Activated T-cell treated with anti-CD3 and anti-CD28 coated beads, Interleukin-2, amount 50 U/mL, for 72 hours (primary cell): ENCODE measurements at regions not wholly inside any gene's neighbourhood (a gene's known extent, or its start where the extent isn't known, plus 50 kb on each side); places are given as distances from the start of the nearest gene placed in this dataset.

Experiments
- ATAC-seq, 2 donors: fragments of 150-1000 bp; cut with Tn5 transposase; replicated peaks in 1 of 2; 2 replicates each; pipeline ENCODE4 v1.10.0; 2021; ENCODE audit warnings: moderate library complexity in 2 of 2, mild to moderate bottlenecking in 1 of 2
- DNase-seq, 2 donors: peaks; one replicate each; pipeline ENCODE4 v3.0.0; 2021 to 2022; ENCODE audit warnings: mixed read lengths in 1 of 2
- H3K27ac Mint-ChIP-seq: one replicate; pipeline ENCODE4 v1.8.0; 2022; ENCODE audit warnings: mild to moderate bottlenecking, moderate library complexity, mixed read lengths
- H3K27me3 Mint-ChIP-seq: one replicate; pipeline ENCODE4 v1.8.0; 2022; ENCODE audit warnings: low read depth, mixed read lengths
- H3K36me3 Mint-ChIP-seq, 2 donors: one replicate each; pipeline ENCODE4 v1.8.0; 2022; ENCODE audit warnings: mixed read lengths in 2 of 2, mild to moderate bottlenecking in 1 of 2; ENCODE audit not compliant: insufficient read depth in 2 of 2
- H3K4me1 Mint-ChIP-seq: one replicate; pipeline ENCODE4 v1.8.0; 2022; ENCODE audit warnings: low read depth, mixed read lengths
- H3K4me3 Mint-ChIP-seq, 2 donors: one replicate each; pipeline ENCODE4 v1.8.0; 2022; ENCODE audit warnings: mild to moderate bottlenecking in 2 of 2, mixed read lengths in 2 of 2, moderate library complexity in 2 of 2
- H3K9me3 Mint-ChIP-seq, 2 donors: one replicate each; pipeline ENCODE4 v1.8.0; 2022; ENCODE audit warnings: mixed read lengths in 2 of 2

GRCh38 chr2:122422384-122422991 lies 667.0 kb downstream of the TSN start:
- Mint-ChIP-seq H3K4me3 (no peak overlapping the region), H3K9me3 (peaks cover 0 to 1% of the 10 kb centered on the region in 2 donors), H3K36me3 (no peaks in the 10 kb centered on the region), H3K4me1 (no peaks in the 10 kb centered on the region), H3K27ac (no peak overlapping the region), H3K27me3 (no peaks in the 10 kb centered on the region)
- ATAC-seq (no peak), DNase-seq (no peak)

DNA sequence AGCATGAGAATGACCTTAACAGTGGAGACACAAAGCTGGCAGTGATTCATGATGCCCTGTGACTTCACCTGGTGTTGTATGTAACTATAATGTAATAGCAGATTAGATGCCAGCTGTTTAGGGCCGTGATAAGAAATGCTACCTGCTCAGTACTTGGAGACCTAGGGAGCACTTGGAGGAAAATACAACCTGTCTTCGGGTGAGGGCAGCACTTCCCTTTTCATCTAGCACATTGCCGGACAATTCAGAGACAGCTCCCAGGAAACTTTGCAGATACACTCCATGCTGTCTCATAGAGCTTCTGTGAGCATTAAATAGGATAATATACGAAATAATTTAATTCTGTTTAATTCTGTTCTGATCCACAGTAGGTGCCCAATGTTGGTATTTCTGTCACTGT lies 668.5 kb downstream of the TSN start:
- no peak overlapping the region for H3K4me3 Mint-ChIP-seq
- H3K27ac Mint-ChIP-seq, result no peak overlapping the region
- no peaks in the 10 kb centered on the region for H3K4me1 Mint-ChIP-seq
- peaks cover 0 to 1% of the 10 kb centered on the region in 2 donors for H3K9me3 Mint-ChIP-seq
- H3K27me3 Mint-ChIP-seq, result no peaks in the 10 kb centered on the region
- H3K36me3 Mint-ChIP-seq, result no peaks in the 10 kb centered on the region
- ATAC-seq (no peak), DNase-seq (no peak)

DNA sequence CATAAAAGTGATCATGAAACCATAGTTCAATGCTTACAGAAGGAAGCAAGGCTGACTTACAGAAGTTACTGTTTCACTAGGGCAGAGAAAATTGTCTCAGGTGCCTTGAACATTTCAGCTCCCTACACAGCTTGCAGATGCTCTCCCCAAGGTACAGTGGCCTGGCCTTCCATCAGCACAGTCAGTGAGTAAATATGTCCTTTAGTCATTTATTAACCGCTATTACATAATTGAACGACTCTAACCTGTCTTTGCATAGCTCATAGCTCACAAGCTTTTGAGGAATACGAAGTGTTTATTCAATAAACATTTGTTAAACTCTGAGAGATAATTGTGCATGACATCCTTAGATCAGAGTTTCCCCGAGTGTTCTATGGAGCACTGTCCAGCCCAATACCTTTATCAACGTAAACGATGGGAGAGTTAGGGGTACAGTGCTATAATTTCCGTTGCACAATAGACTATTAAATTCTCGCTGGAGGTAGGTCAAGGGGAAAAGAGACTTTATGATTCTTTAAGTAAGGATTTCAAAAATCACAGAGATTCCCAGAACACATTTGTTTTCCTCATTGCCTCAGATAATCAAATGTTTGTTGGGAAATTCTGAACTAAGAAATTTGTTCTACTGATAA lies 677.8 kb downstream of the TSN start:
- DNase-seq (no peak), ATAC-seq (no peak)
- Mint-ChIP-seq H3K27ac (no peak overlapping the region), H3K4me1 (no peaks in the 10 kb centered on the region), H3K27me3 (no peaks in the 10 kb centered on the region), H3K36me3 (no peaks in the 10 kb centered on the region), H3K4me3 (no peak overlapping the region), H3K9me3 (peaks cover 2 to 3% of the 10 kb centered on the region in 2 donors)

- DNase-seq (no peak), ATAC-seq (no peak)
- H3K4me1 Mint-ChIP-seq, result no peaks in the 10 kb centered on the region
- H3K27me3 Mint-ChIP-seq, result no peaks in the 10 kb centered on the region
- no peaks in the 10 kb centered on the region for H3K9me3 Mint-ChIP-seq
- H3K27ac Mint-ChIP-seq, result no peak overlapping the region
- no peaks in the 10 kb centered on the region for H3K36me3 Mint-ChIP-seq
- no peak overlapping the region for H3K4me3 Mint-ChIP-seq
These were observed 689.6 kb downstream of the TSN start for GRCh38 chr2:122445003-122445402.

DNA sequence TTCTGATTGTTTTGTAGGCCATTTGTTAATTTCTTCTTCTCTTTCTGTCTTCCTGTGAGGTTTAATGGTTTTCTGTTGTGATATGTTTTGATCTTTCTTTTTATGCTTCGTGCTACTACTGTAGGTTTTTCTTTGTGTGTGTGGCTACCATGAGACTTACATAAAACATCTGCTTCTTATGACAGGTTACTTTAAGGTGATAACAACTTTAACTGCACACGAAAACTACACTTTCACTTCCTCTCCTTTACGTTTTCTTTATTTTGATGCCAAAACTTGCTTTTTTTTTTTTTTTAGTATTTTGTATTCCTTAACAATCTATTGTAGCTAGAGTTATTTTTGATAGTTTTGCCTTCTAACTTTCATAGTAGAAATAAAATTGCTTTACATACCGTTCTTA lies 691.3 kb downstream of the TSN start:
- H3K9me3 Mint-ChIP-seq, result peaks cover 0 to 2% of the 10 kb centered on the region in 2 donors
- H3K4me1 Mint-ChIP-seq, result no peaks in the 10 kb centered on the region
- no peaks in the 10 kb centered on the region for H3K27me3 Mint-ChIP-seq
- H3K27ac Mint-ChIP-seq, result no peak overlapping the region
- ATAC-seq, result no peak
- no peaks in the 10 kb centered on the region for H3K36me3 Mint-ChIP-seq
- H3K4me3 Mint-ChIP-seq, result no peak overlapping the region
- DNase-seq, result no peak

DNA sequence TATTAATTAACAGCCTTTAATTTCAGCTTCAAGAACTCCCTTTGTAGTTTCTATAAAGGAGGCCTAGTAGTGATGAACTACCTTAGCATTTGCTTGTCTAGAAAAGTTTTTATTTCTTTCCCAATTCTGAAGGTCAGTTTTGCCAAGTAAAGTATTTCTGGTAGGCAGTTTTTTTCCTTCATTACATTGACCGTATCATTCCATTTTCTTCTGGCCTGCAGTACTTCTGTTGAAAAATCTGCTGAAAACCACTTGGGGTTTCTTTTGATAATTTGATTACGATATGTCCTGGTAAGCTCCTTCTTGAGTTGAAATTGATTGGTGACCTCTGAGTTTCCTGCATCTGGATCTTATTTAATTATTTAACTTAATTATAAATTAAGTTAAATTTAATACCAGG lies 691.8 kb downstream of the TSN start:
- H3K4me3 Mint-ChIP-seq, result no peak overlapping the region

GRCh38 chr2:122451040-122451439 lies 695.6 kb downstream of the TSN start:
- H3K4me3 Mint-ChIP-seq, result no peak overlapping the region
- no peaks in the 10 kb centered on the region for H3K4me1 Mint-ChIP-seq
- no peaks in the 10 kb centered on the region for H3K36me3 Mint-ChIP-seq
- no peak for ATAC-seq
- no peak overlapping the region for H3K27ac Mint-ChIP-seq
- H3K9me3 Mint-ChIP-seq, result peaks cover 5% of the 10 kb centered on the region in 2 donors
- H3K27me3 Mint-ChIP-seq, result no peaks in the 10 kb centered on the region
- DNase-seq, result no peak

More for the DNA sequence above, 691.8 kb downstream of the TSN start:
- no peak for DNase-seq
- Mint-ChIP-seq H3K27me3 (no peaks in the 10 kb centered on the region), H3K9me3 (peaks cover 0 to 2% of the 10 kb centered on the region in 2 donors), H3K36me3 (no peaks in the 10 kb centered on the region), H3K4me1 (no peaks in the 10 kb centered on the region), H3K27ac (no peak overlapping the region)
- no peak for ATAC-seq

GRCh38 chr2:122451697-122452096 lies 696.2 kb downstream of the TSN start:
- Mint-ChIP-seq H3K4me1 (no peaks in the 10 kb centered on the region), H3K4me3 (no peak overlapping the region), H3K27me3 (no peaks in the 10 kb centered on the region), H3K9me3 (peaks cover 5% of the 10 kb centered on the region in 2 donors), H3K27ac (no peak overlapping the region), H3K36me3 (no peaks in the 10 kb centered on the region)
- ATAC-seq (no peak), DNase-seq (no peak)

DNA sequence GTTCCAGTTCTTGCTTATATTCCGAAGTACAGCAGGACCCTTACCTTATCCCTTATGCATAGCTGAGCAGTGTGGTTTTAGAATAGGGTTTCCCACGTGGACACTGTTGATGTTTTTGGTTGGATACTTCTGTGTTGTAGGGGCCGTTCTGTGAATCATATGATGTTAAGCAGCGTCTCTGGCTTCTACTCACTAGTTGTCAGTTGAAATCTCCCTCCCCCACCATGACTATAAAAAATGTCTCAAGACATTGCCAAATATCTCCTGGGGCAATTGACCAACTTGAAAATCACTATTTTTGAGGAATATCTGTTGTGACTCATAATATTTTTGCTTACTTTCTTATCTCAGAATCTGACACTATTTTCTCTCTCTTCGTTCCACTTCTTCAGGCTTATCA lies 713.7 kb downstream of the TSN start:
- Mint-ChIP-seq H3K27ac (no peak overlapping the region), H3K27me3 (no peaks in the 10 kb centered on the region), H3K9me3 (no peaks in the 10 kb centered on the region), H3K36me3 (no peaks in the 10 kb centered on the region), H3K4me3 (no peak overlapping the region), H3K4me1 (no peaks in the 10 kb centered on the region)
- DNase-seq (no peak), ATAC-seq (no peak)

DNA sequence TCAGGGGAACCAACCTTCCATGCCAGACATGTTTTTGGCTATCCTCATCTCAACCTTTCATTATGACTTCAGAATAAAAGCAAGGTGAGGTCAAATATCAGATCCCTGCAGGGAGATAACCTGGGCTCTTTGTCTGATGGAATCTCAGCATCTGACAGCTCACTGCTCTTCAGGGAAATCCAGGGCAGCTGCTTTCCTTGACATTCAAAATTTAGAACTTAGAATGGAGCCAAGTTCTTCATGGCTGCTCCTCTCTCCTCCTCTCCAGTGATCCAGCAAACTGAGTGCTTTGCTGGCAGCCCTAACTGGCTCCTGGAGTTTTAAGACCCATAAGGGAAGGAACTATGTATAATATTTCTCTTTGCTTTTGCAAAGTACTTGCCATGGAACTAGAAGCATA lies 716.3 kb downstream of the TSN start:
- H3K4me3 Mint-ChIP-seq, result no peak overlapping the region
- no peak overlapping the region for H3K27ac Mint-ChIP-seq
- no peaks in the 10 kb centered on the region for H3K27me3 Mint-ChIP-seq
- no peaks in the 10 kb centered on the region for H3K4me1 Mint-ChIP-seq
- ATAC-seq (no peak), DNase-seq (no peak)
- H3K9me3 Mint-ChIP-seq, result no peaks in the 10 kb centered on the region
- no peaks in the 10 kb centered on the region for H3K36me3 Mint-ChIP-seq

GRCh38 chr2:122478117-122478516 lies 722.7 kb downstream of the TSN start:
- Mint-ChIP-seq H3K27me3 (no peaks in the 10 kb centered on the region), H3K9me3 (peaks cover 1 to 4% of the 10 kb centered on the region in 2 donors), H3K27ac (no peak overlapping the region), H3K36me3 (no peaks in the 10 kb centered on the region), H3K4me3 (no peak overlapping the region), H3K4me1 (no peaks in the 10 kb centered on the region)
- ATAC-seq (no peak), DNase-seq (no peak)

- ATAC-seq (no peak), DNase-seq (no peak)
- no peaks in the 10 kb centered on the region for H3K4me1 Mint-ChIP-seq
- H3K4me3 Mint-ChIP-seq, result no peak overlapping the region
- H3K27ac Mint-ChIP-seq, result no peak overlapping the region
- peaks cover 1 to 4% of the 10 kb centered on the region in 2 donors for H3K9me3 Mint-ChIP-seq
- H3K27me3 Mint-ChIP-seq, result no peaks in the 10 kb centered on the region
- H3K36me3 Mint-ChIP-seq, result no peaks in the 10 kb centered on the region
These were observed 723.3 kb downstream of the TSN start for GRCh38 chr2:122478771-122479170.

GRCh38 chr2:122480501-122481243 lies 725.2 kb downstream of the TSN start:
- Mint-ChIP-seq H3K9me3 (peaks cover 1 to 4% of the 10 kb centered on the region in 2 donors), H3K27me3 (no peaks in the 10 kb centered on the region), H3K4me1 (no peaks in the 10 kb centered on the region), H3K36me3 (no peaks in the 10 kb centered on the region), H3K4me3 (no peak overlapping the region), H3K27ac (no peak overlapping the region)
- ATAC-seq (no peak), DNase-seq (no peak)
